SK-N-SH (cell line): ENCODE measurements at regions not wholly inside any gene's neighbourhood (a gene's known extent, or its start where the extent isn't known, plus 50 kb on each side); places are given as distances from the start of the nearest gene placed in this dataset.

ENCODE experiments used
- CTCF ChIA-PET: fragments of 300-600, 350-600 bp; formaldehyde crosslinking; extraction: SDS; loops from one replicate; lab custom pipeline; 2021; lab: Yijun Ruan, JAX
- POLR2A ChIA-PET: fragments of 350-600 bp; sonication (Branson Sonifier 250); formaldehyde crosslinking; extraction: SDS; loops from one replicate; lab custom pipeline; 2020; ENCODE audit warnings: antibody characterized with exemption, inconsistent platforms; lab: Yijun Ruan, JAX
- DNase-seq: peaks from one replicate; pipeline ENCODE4 v3.0.0; 2012
- H2AFZ ChIP-seq: fragments of 200-600 bp; sonication (generic); 2 replicates; pipeline ENCODE4 v1.8.1; 2016; ENCODE audit warnings: antibody characterized with exemption, mild to moderate bottlenecking, low read depth
- H3F3A ChIP-seq: fragments of 200-600 bp; sonication (generic); replicated peaks from 2 replicates; pipeline ENCODE3; 2016; ENCODE audit warnings: antibody characterized with exemption, mild to moderate bottlenecking; ENCODE audit not compliant: insufficient read depth
- H3K27ac ChIP-seq, 2 experiments: fragments of 200-500 bp in 1 of 2; fragments of 200-600 bp in 1 of 2; sonication (Bioruptor generic) in 1 of 2; sonication (generic), shearing (Covaris generic) in 1 of 2; 2 replicates each; pipeline versions ENCODE4 v1.5.1 to v1.6.1; 2014 to 2016; ENCODE audit warnings: low read depth in 2 of 2, inconsistent platforms in 1 of 2, low read length in 1 of 2, mild to moderate bottlenecking in 1 of 2, mixed read lengths in 1 of 2
- H3K27me3 ChIP-seq: fragments of 200-600 bp; sonication (generic), shearing (Covaris generic); 2 replicates; pipeline ENCODE4 v1.6.1; 2016; ENCODE audit warnings: mixed run types; ENCODE audit not compliant: insufficient read depth
- H3K36me3 ChIP-seq, 2 experiments: fragments of 200-500 bp in 1 of 2; fragments of 200-600 bp in 1 of 2; sonication (Bioruptor generic) in 1 of 2; sonication (generic) in 1 of 2; replicated peaks in 1 of 2; 2 replicates each; pipeline versions ENCODE3 to v1.5.1; 2014 to 2016; ENCODE audit warnings: low read length in 1 of 2, mild to moderate bottlenecking in 1 of 2; ENCODE audit not compliant: insufficient read depth in 2 of 2, control insufficient read depth in 1 of 2
- H3K4me1 ChIP-seq, 2 experiments: fragments of 200-500 bp in 1 of 2; fragments of 200-600 bp in 1 of 2; sonication (Bioruptor generic) in 1 of 2; sonication (generic), shearing (Covaris generic) in 1 of 2; 2 replicates each; pipeline versions ENCODE4 v1.5.1 to v1.6.1; 2014 to 2016; ENCODE audit warnings: low read depth in 1 of 2, low read length in 1 of 2, mixed run types in 1 of 2; ENCODE audit not compliant: insufficient read depth in 2 of 2, control insufficient read depth in 1 of 2
- H3K4me2 ChIP-seq: fragments of 200-600 bp; sonication (generic), shearing (Covaris generic); 2 replicates; pipeline ENCODE4 v1.6.1; 2017; ENCODE audit warnings: mixed run types
- H3K4me3 ChIP-seq, 2 experiments: fragments of 200-500 bp in 1 of 2; fragments of 200-600 bp in 1 of 2; sonication (Bioruptor generic) in 1 of 2; sonication (generic), shearing (Covaris generic) in 1 of 2; 2 replicates each; pipeline versions ENCODE4 v1.5.1 to v1.8.1; 2014 to 2016; ENCODE audit warnings: low read depth in 2 of 2, inconsistent platforms in 1 of 2, low read length in 1 of 2, mild to moderate bottlenecking in 1 of 2, mixed read lengths in 1 of 2, moderate library complexity in 1 of 2
- H3K79me2 ChIP-seq: fragments of 200-600 bp; sonication (generic); 2 replicates; pipeline ENCODE4 v1.8.1; 2017; ENCODE audit warnings: mild to moderate bottlenecking; ENCODE audit not compliant: insufficient read depth
- H3K9ac ChIP-seq: fragments of 200-600 bp; sonication (generic); 2 replicates; pipeline ENCODE4 v1.6.1; 2017; ENCODE audit warnings: mixed run types
- H3K9me2 ChIP-seq: fragments of 200-600 bp; sonication (generic); 2 replicates; pipeline ENCODE4 v1.6.1; 2017; ENCODE audit warnings: mixed run types
- H3K9me3 ChIP-seq: fragments of 200-600 bp; sonication (generic); 2 replicates; pipeline ENCODE4 v1.6.1; 2017; ENCODE audit warnings: mixed run types, mild to moderate bottlenecking, moderate library complexity
- H4K20me1 ChIP-seq: fragments of 200-600 bp; sonication (generic); 2 replicates; pipeline ENCODE4 v1.6.1; 2017; ENCODE audit warnings: mild to moderate bottlenecking, mixed run types; ENCODE audit not compliant: insufficient read depth
- CHD2 ChIP-seq: fragments of 150-350 bp; IDR thresholded peaks from 2 replicates; pipeline ENCODE4 v1.6.1; 2018; ENCODE audit warnings: low read length; ENCODE audit not compliant: partially characterized antibody
- EP300 ChIP-seq, 2 experiments: IDR thresholded peaks; 2 replicates each; pipeline versions ENCODE4 v1.4.0 to v1.6.1; 2012; ENCODE audit warnings: borderline replicate concordance in 1 of 2, low read depth in 1 of 2, low read length in 1 of 2
- FOSL2 ChIP-seq: IDR thresholded peaks from 2 replicates; pipeline ENCODE4 v1.4.0; 2012; ENCODE audit warnings: low read depth, mild to moderate bottlenecking, moderate library complexity, borderline replicate concordance
- GATA2 ChIP-seq: sonication (generic); formaldehyde crosslinking; IDR thresholded peaks from 2 replicates; pipeline ENCODE4 v1.5.0; 2020; ENCODE audit warnings: mild to moderate bottlenecking, missing genetic modification reagents
- IRF3 ChIP-seq: fragments of 150-350 bp; IDR thresholded peaks from 2 replicates; pipeline ENCODE4 v1.6.1; 2016; ENCODE audit warnings: mild to moderate bottlenecking, low read depth, low read length
- MAX ChIP-seq: IDR thresholded peaks from 2 replicates; pipeline ENCODE4 v1.4.0; 2012; ENCODE audit warnings: low read depth
- MEF2A ChIP-seq: IDR thresholded peaks from 2 replicates; pipeline ENCODE4 v1.4.0; 2012; ENCODE audit warnings: low read depth, borderline replicate concordance
- MXI1 ChIP-seq: IDR thresholded peaks from 2 replicates; pipeline ENCODE4 v1.6.1; 2012; ENCODE audit warnings: mild to moderate bottlenecking, low read depth, low read length, improper control_type of control experiment
- NFIC ChIP-seq: IDR thresholded peaks from 2 replicates; pipeline ENCODE4 v1.4.0; 2012; ENCODE audit warnings: borderline replicate concordance
- PBX3 ChIP-seq: IDR thresholded peaks from 2 replicates; pipeline ENCODE4; 2012
- POLR2AphosphoS5 ChIP-seq: IDR thresholded peaks from 2 replicates; pipeline ENCODE4 v1.6.1; 2012; ENCODE audit warnings: low read depth, low read length
- REST ChIP-seq: IDR thresholded peaks from 2 replicates; pipeline ENCODE4 v1.6.1; 2012; ENCODE audit warnings: mild to moderate bottlenecking, low read depth, low read length, moderate library complexity
- RXRA ChIP-seq: IDR thresholded peaks from 2 replicates; pipeline ENCODE4 v1.4.0; 2012; ENCODE audit warnings: low read depth, mild to moderate bottlenecking, borderline replicate concordance
- SIN3A ChIP-seq: IDR thresholded peaks from 2 replicates; pipeline ENCODE4 v1.6.1; 2012; ENCODE audit warnings: low read depth, mild to moderate bottlenecking, low read length, moderate library complexity, borderline replicate concordance
- SMC3 ChIP-seq: IDR thresholded peaks from 2 replicates; pipeline ENCODE4 v1.6.1; 2012; ENCODE audit warnings: low read depth, low read length, improper control_type of control experiment
- TCF12 ChIP-seq: IDR thresholded peaks from 2 replicates; pipeline ENCODE4 v1.4.0; 2012
- TEAD4 ChIP-seq: IDR thresholded peaks from 2 replicates; pipeline ENCODE4 v1.4.0; 2012; ENCODE audit warnings: mild to moderate bottlenecking, borderline replicate concordance; ENCODE audit not compliant: insufficient read depth
- USF1 ChIP-seq: IDR thresholded peaks from 2 replicates; pipeline ENCODE4 v1.4.0; 2012; ENCODE audit warnings: low read depth, borderline replicate concordance
- YY1 ChIP-seq: IDR thresholded peaks from 2 replicates; pipeline ENCODE4 v1.4.0; 2012; ENCODE audit warnings: low read depth, mild to moderate bottlenecking
- WGBS: methylation state at CpG from one replicate; pipeline ENCODE4 v1.1.6; 2017; ENCODE audit warnings: low lambda C conversion rate; 5-methylcytosine and 5-hydroxymethylcytosine counted together

- TF ChIP-seq RXRA (no peak), CHD2 (no peak)
Measured at GRCh38 chr3:24736701-24737100, 242.1 kb upstream of the THRB start (continued).

- TF ChIP-seq CHD2 = no peak
- TF ChIP-seq SMC3 = no peak
- TF ChIP-seq TEAD4 = no peak
- TF ChIP-seq MEF2A = no peak
- no peak for TF ChIP-seq MAX
- no peak for TF ChIP-seq POLR2AphosphoS5
- no peak for TF ChIP-seq GATA2 (CRISPR knock-in tag)
- no peak for TF ChIP-seq FOSL2
- no peak for TF ChIP-seq EP300 (IDR thresholded peaks at IDR 0.05; ENCODE audit: borderline replicate concordance in 1 of 2, low read depth in 1 of 2, low read length in 1 of 2)
- TF ChIP-seq PBX3 = no peak
- TF ChIP-seq MXI1 = no peak
- TF ChIP-seq USF1 = no peak
- TF ChIP-seq TCF12 = no peak
- TF ChIP-seq IRF3 = no peak
- TF ChIP-seq REST = no peak
- no peak for TF ChIP-seq NFIC
- no peak for TF ChIP-seq SIN3A
- TF ChIP-seq YY1 = no peak
- no peak for TF ChIP-seq RXRA
- CTCF ChIA-PET = interaction anchor here (1.6 kb wide), 1 partner anchor 853 kb away, joined by 3 read pairs; no protein-coding TSS in a partner anchor
- no peaks in the 10 kb centered on the region for H3K9me3 ChIP-seq
- DNase-seq = no peak
- POLR2A ChIA-PET = interaction anchor here (0.6 kb wide), 1 partner anchor 39 kb away, joined by 3 read pairs; no protein-coding TSS in a partner anchor
- no peak overlapping the region for H3K4me2 ChIP-seq
- no peaks in the 10 kb centered on the region for H3K27me3 ChIP-seq
- H3K9ac ChIP-seq = no peak overlapping the region
- H3K4me3 ChIP-seq = no peak overlapping the region
- H3K4me1 ChIP-seq = no peaks in the 10 kb centered on the region
- H3K27ac ChIP-seq = no peak overlapping the region
- H3K36me3 ChIP-seq = no peaks in the 10 kb centered on the region
- H4K20me1 ChIP-seq = no peaks in the 10 kb centered on the region
- no peaks in the 10 kb centered on the region for H3K79me2 ChIP-seq
- no peaks in the 10 kb centered on the region for H3K9me2 ChIP-seq
- no peak overlapping the region for H2AFZ ChIP-seq
- H3F3A ChIP-seq = no peaks in the 10 kb centered on the region
- WGBS = 58% methylated on average over 3 of the region's 3 CpGs
Measured at GRCh38 chr3:24740326-24740725, 245.7 kb upstream of the THRB start.
